Right atrium auricular region (tissue), 2 donors: ENCODE measurements at regions not wholly inside any gene's neighbourhood (a gene's known extent, or its start where the extent isn't known, plus 50 kb on each side); places are given as distances from the start of the nearest gene placed in this dataset.

Experiments
- DNase-seq: peaks from one replicate; pipeline ENCODE4 v3.0.0-alpha.2; 2019; ENCODE audit warnings: low spot score
- H3K27ac ChIP-seq, 2 donors: fragments of 200-600 bp; sonication (generic); 1 replicate in 1 of 2; 2 replicates in 1 of 2; pipeline ENCODE4 v1.5.1; 2016 to 2019
- H3K27me3 ChIP-seq, 2 donors: fragments of 200-600 bp; sonication (generic); one replicate each; pipeline versions ENCODE4 v1.5.1 to v1.6.0; 2017 to 2019
- H3K36me3 ChIP-seq: fragments of 200-600 bp; sonication (generic); one replicate; pipeline ENCODE4 v1.5.1; 2016
- H3K4me1 ChIP-seq, 2 donors: fragments of 200-600 bp; sonication (generic); one replicate each; pipeline versions ENCODE4 v1.5.1 to v1.6.0; 2017 to 2019
- H3K4me3 ChIP-seq, 2 donors: fragments of 200-600 bp; sonication (generic); 1 replicate in 1 of 2; 2 replicates in 1 of 2; pipeline ENCODE4 v1.5.1; 2017 to 2019; ENCODE audit warnings: mild to moderate bottlenecking in 1 of 2, moderate library complexity in 1 of 2
- H3K9me3 ChIP-seq, 2 donors: fragments of 200-600 bp; sonication (generic); one replicate each; pipeline ENCODE4 v1.5.1; 2019
- CTCF ChIP-seq, 2 donors: fragments of 200-600 bp; sonication (generic); IDR thresholded peaks; one replicate each; pipeline ENCODE4 v1.5.1; 2019; ENCODE audit warnings: antibody characterized with exemption in 2 of 2

GRCh38 chr2:118791483-118791882 lies 56.0 kb downstream of the EN1 start:
- H3K9me3 ChIP-seq: no peaks in the 10 kb centered on the region
- no peaks in the 10 kb centered on the region for H3K4me1 ChIP-seq
- no peak for DNase-seq
- H3K27me3 ChIP-seq: no peaks in the 10 kb centered on the region
- H3K4me3 ChIP-seq: no peak overlapping the region
- H3K27ac ChIP-seq: no peak overlapping the region
- TF ChIP-seq CTCF (IDR thresholded peaks at IDR 0.05): no peak
- no peaks in the 10 kb centered on the region for H3K36me3 ChIP-seq

DNA sequence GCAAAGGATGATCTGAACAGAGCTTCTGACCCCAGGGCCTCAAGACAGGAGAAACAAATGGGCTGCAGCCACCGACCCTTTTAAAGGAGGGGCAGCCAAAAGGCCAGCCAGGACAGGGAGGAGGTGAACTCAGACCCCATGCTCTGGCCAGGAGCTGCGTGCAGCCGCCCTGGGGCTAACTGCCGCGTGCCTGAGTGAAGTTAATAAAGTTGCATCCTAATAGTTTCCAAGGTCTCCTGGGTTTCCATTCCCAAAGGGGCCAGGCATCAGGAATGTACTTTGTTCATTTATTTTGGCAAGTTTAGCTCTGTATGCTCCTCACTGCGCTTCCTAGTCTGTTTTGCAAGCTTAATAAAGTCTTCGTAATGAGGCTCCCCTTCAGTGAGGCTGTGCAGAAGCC lies 60.7 kb downstream of the EN1 start:
- TF ChIP-seq CTCF (IDR thresholded peaks at IDR 0.05): no peak
- Histone ChIP-seq H3K36me3 (no peaks in the 10 kb centered on the region), H3K4me3 (no peak overlapping the region), H3K27me3 (no peaks in the 10 kb centered on the region), H3K9me3 (no peaks in the 10 kb centered on the region), H3K27ac (no peak overlapping the region), H3K4me1 (no peaks in the 10 kb centered on the region)
- DNase-seq: no peak

DNA sequence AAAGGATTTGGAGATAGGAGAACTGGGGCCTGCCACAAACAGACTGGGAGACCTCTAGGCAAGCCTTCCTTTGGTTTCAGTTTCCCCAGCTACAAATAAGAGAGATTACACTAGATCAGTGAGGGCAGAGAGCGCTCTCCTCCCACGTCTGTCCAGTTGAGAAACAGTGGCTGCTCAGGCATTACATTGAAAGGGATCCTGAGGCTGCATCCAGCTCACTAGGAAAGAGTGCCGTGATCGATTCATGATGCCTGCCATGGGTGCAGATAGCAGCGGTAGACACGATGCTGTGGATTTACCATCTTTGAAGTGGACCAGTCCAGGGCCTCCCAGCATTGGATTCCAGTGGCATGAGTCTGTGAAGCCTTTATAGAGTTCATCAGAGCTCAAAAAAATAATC lies 62.6 kb downstream of the EN1 start:
- H3K4me3 ChIP-seq: no peak overlapping the region
- no peak for TF ChIP-seq CTCF (IDR thresholded peaks at IDR 0.05)
- no peak for DNase-seq
- no peaks in the 10 kb centered on the region for H3K4me1 ChIP-seq
- no peaks in the 10 kb centered on the region for H3K27me3 ChIP-seq
- no peak overlapping the region for H3K27ac ChIP-seq
- no peaks in the 10 kb centered on the region for H3K36me3 ChIP-seq
- no peaks in the 10 kb centered on the region for H3K9me3 ChIP-seq

- Histone ChIP-seq H3K36me3 (no peaks in the 10 kb centered on the region), H3K4me3 (no peak overlapping the region), H3K4me1 (peaks cover 0 to 6% of the 10 kb centered on the region in 2 donors), H3K9me3 (no peaks in the 10 kb centered on the region), H3K27me3 (no peaks in the 10 kb centered on the region), H3K27ac (no peak overlapping the region)
- no peak for TF ChIP-seq CTCF (IDR thresholded peaks at IDR 0.05)
- DNase-seq: no peak
These were observed 68.1 kb downstream of the EN1 start for GRCh38 chr2:118779362-118779761.

- H3K27ac ChIP-seq: no peak overlapping the region
- H3K4me1 ChIP-seq: peaks cover 0 to 10% of the 10 kb centered on the region in 2 donors
- no peaks in the 10 kb centered on the region for H3K27me3 ChIP-seq
- H3K36me3 ChIP-seq: no peaks in the 10 kb centered on the region
- no peak for TF ChIP-seq CTCF (IDR thresholded peaks at IDR 0.05)
- H3K9me3 ChIP-seq: no peaks in the 10 kb centered on the region
- no peak for DNase-seq
- H3K4me3 ChIP-seq: peak overlapping the region; percentile 15 to 36
These were observed 72.9 kb downstream of the EN1 start for GRCh38 chr2:118774458-118775133.

DNA sequence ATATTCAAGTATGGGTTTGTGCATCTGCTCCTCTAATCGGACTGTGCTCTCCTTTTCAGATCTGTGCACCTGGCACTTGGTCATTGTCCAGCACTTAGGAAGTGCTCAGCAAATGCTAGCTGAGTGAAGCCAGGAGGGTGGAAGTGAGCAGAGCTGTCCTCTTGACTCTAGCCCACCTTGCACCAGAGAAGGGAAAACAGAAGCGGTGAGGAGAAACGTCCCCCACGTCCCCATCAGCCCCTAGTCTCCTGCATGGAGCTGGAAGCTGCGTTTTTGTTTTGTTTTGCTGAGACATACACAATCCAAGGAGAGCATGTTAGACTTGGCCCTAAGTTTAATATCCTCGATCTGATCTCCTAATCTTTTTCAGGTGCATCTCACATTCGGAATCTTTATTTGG lies 73.6 kb downstream of the EN1 start:
- H3K27ac ChIP-seq: no peak overlapping the region
- no peak for TF ChIP-seq CTCF (IDR thresholded peaks at IDR 0.05)
- H3K27me3 ChIP-seq: no peaks in the 10 kb centered on the region
- H3K36me3 ChIP-seq: no peaks in the 10 kb centered on the region
- H3K9me3 ChIP-seq: no peaks in the 10 kb centered on the region
- no peak for DNase-seq
- no peak overlapping the region for H3K4me3 ChIP-seq
- H3K4me1 ChIP-seq: peaks cover 0 to 10% of the 10 kb centered on the region in 2 donors
